ENCODE measurements at regions not wholly inside any gene's neighbourhood (a gene's known extent, or its start where the extent isn't known, plus 50 kb on each side); places are given as distances from the start of the nearest gene placed in this dataset.
"Not testable (repeated sequence)": the region's sequence is repeated elsewhere in the genome, so short reads cannot be mapped to it uniquely, and the experiment has no call there.

DNA sequence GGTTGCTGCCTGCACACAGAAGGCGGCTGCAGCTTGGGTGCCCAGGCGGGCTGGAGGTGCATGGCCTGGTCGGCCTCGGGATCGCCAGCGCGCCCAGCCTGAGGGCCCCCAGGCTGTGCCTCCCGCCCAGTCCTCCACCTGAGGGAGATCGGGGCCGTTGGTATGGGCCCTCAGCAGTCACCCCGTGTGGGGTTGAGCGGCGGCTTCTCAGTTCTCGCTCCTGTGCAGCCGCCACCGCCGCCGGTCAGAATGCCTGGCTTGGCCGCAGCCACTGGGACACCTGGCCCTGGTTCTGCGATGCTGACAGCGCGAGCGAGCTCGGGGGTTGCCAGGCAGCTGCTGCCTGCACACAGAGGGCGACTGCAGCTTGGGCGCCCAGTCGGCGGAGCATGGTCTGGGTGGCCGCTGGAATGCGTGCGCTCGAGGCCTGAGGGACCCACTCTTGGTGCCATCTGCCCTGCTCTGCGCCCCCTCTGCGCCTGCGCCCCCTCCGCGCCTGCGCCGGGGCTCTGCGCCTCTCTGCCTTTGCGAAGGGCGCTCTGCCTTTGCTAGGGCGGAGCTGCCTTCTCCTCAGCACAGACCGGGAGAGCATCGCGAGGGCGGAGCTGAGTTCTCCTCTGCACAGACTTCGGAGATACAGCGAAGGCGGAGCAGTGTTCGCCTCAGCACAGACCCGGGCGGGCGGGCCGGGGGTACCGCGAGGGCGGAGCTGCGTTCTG lies 84.6 kb upstream of the ZNG1F start:
- peak; percentile 76 for DNase-seq (ENCODE audit: low spot score)

DNA sequence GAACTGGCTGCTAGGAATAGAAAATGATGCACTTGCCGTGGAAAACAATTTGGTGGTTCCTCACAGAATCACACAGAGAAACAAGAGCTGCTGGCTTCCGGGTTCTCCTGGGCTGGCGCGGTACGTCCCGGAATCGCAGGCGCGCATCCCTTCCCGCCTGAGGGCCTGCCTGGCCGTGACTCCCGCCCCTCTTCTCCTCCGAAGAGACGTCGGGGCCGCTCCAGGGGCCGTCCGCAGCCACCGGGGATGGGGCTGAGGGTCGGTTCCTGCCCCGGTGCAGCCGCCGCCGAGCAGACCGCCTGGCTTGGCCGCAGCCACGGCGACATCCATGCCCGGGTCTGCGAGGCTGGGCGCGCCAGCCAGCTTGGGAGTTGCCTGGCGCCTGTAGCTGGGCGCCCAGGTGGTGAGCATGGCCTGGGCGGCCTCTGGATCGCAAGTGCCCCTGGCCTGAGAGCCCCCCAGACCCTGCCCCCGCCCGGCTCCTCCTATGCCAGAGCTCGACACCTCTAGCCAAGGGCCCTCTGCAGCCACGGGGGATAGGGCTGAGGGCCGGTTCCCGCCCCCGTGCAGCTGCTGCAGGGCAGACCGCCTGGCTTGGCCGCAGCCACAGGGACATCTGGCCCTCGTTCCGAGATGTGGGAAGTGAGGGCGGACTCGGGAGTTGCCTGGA lies 83.9 kb upstream of the ZNG1F start:
- not testable (repeated sequence) for DNase-seq (ENCODE audit: low spot score)

DNA sequence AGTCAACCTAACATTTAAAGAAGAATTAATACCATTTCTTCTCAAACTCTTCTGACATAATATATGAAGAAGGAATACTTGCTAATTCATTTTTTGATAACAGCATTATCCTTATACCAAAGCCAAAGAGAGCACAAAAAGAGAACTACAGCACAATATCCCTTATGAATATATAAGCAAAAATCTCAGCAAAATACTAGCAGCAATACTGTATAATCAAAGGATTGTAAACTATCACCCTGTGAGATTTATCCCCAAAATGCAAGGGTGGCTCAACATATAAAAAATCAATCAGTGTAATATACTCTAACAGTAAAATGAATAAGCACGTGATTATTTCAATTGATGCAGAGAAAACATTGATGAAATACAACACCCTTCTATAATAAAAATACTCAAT lies 81.9 kb upstream of the ZNG1F start:
- DNase-seq (ENCODE audit: low spot score), result not testable (repeated sequence)

DNA sequence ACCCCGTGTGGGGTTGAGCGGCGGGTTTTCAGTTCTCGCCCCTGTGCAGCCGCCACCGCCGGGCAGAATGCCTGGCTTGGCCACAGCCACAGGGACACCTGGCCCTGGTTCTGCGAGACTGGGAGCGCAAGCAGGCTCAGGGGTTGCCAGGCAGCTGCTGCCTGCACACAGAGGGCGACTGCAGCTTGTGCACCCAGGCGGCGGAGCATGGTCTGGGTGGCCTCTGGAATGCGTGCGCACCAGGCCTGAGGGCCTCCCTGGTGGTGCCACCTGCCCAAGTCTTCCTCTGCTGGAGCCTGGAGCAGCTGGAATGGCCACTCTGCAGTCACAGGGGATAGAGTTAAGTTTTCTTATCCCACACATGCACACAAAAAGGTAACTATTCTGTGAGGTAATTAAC lies 80.4 kb upstream of the ZNG1F start:
- DNase-seq (ENCODE audit: low spot score), result not testable (repeated sequence)

DNA sequence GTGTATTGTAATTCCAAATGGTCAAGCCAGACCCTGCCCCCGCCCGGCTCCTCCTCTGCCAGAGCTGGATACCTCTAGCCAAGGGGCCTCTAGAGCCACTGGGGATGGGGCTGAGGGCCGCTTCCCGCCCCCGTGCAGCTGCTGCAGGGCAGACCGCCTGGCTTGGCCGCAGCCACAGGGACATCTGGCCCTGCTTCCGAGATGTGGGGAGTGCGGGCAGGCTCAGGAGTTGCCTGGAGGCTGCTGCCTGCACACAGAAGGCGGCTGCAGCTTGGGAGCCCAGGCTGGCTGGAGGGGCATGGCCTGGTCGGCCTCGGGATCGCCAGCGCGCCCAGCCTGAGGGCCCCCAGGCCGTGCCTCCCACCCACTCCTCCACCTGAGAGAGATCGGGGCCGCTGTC lies 79.9 kb upstream of the ZNG1F start:
- DNase-seq (ENCODE audit: low spot score), result peak; percentile 55

DNA sequence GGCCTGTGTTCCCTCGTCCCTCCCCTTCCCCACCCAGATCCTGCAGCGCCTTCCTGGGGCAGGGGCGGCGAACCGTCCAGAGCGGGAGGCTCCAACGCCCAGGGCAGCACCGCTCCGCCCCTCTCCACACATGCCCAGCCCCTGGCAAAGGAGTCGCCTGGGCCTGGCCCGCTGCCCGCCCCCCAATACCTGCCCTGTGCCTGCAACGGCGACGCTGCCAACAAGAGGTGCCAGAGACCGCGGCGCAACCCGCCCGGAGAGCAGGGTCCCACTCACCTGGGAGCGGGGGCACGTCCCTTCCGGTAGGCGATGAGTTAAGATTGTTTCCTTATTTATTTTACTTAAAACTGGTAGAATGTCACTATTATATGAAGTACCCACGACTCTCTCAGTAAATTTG lies 77.5 kb upstream of the ZNG1F start:
- peak; percentile 51 for DNase-seq (ENCODE audit: low spot score)

DNA sequence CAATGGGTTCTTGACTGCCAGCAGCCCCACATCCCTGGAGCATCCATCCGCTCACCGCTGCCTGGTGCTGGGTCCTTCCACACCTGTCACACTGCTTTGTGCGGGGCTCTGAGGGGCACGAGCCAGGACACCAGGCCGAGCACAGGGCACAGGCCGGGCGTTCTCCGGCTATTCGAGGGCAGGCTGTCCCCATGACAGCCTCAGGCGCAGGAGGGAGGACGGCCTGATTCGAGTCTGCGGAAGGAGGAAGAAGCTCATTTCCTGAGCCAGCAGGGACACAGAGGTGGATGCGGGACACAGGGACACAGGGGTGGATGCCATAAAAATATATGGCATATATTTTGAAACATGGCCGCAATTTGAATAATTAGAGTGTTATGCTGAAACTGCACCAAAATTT lies 76.9 kb upstream of the ZNG1F start:
- DNase-seq (ENCODE audit: low spot score), result not testable (repeated sequence)

DNA sequence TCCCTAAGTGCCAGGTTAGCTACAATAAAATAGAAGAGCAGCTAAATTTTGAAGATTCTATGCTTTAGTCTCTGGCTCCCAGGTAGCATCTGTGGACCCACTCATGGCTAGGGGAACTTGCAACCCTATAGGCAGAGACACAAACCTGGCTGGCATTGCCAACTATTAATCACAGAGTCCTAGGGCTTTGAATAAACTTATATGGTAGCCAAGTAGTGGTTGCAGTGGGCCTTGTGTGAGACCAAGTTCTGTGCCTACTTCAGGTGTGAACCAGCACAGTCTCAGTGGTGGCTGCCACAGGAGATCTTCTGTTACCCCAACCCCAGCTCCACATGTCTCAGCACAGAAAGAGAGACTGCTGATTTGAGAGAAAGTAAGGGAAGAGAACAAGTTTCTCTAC lies 62.9 kb upstream of the ZNG1F start:
- DNase-seq (ENCODE audit: low spot score), result not testable (repeated sequence)

DNA sequence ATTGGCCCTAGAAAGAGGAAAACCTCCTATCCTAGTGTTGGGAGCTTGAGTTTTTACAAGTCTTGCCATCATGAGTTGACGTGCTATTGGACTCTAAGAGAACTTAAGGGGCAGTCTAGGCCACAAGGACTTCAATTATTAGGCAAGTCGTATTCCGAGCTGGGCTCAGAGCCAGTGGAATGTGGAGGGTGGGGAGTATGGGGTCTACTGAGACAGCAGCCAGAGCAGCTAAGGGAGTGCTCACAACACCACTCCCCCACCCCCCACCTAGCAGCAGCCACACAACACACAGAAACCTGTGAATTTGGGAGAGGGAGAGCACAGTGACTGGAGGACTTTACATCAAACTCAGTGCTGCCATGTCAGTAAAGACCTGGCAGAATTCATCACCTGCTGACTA lies 62.0 kb upstream of the ZNG1F start:
- DNase-seq (ENCODE audit: low spot score), result not testable (repeated sequence)

DNA sequence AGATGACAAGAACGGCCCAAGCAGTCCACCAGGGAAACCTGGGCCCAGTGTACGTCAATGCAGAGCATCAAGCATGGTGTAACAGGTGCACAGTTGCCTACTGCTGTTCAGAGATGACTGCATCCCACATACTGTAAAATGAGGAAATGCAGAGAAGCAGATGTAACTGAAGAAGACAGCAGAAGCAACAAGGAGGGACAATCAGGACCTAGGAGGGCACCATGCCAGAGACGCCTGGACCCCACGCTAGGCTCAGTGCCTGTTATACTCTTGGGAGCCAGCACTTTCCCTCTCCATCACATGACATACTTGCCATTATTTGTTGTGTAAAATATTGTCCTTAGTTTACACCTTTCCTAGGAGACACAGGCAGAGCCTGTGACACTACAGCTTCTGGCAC lies 57.6 kb upstream of the ZNG1F start:
- not testable (repeated sequence) for DNase-seq (ENCODE audit: low spot score)
